GM18520 (cell line): ENCODE measurements at regions not wholly inside any gene's neighbourhood (a gene's known extent, or its start where the extent isn't known, plus 50 kb on each side); places are given as distances from the start of the nearest gene placed in this dataset.
A peak's percentile ranks its signal among the peaks of the same experiment; 100 is the strongest.

Experiments
- ATAC-seq: cut with Tn5 transposase; IDR thresholded peaks from one replicate; pipeline ENCODE4 v1.9.1; 2021; ENCODE audit not compliant: unreplicated experiment

DNA sequence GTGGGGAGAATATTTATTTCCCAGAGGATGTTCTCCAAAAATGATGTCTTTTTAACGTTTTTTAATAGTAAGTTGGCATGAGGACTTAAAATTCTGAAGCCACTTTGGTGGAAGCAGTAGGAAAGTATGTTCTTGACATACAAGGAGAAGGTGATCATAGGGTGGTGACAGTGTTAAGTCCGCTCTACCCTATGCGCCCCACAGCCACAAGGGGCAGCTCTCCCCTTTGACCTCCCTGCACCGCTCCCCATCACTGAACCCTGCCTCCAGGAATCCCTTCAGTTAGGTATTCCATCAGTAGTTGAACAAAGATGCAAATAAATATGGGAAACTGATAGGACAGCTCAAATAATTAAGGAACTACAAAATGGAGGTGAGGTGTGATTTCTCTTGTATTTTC is 111.4 kb downstream of the PLEKHG1 start:
- ATAC-seq = no peak

DNA sequence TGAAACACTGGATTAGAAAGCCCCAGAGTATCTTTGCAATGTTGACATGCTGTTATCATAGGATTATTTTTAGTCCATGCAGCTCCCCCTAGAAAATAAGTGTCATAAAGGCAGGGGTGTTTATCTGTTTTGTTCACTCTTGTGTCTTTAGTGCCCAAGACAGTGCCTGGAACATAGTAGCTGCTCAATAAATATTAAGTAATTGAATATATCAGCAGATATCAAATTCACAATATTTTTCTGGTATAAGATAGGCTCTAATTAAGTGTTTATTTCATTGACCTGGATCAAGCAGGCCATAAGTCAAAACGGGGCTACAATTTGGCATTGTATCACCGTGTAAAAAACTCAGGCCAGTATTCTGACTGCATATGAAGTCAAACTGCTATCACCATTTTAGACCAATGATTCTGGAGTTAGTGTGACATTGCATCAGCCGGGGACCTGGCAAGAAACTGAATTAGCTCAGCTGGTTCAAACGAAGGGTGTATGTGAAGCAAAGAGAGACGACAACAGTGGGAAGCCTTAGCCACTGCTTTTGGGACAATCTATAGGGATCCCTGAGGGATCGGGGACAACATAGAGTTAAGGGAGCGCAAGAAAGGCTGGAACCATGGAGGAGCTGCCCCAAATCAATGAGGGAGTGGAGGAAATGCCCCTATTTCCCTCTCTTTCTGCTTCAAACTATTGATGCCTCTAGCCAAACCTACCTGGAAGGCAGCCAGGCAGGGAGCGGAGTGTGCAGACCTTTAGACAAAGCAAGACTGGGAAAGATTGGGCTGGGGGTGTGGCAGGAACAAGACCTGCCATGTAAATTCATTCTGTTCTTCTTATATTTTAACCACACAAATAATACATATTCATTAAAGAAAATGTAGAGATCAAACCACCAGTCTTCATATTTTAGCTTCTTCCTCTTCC is 112.2 kb downstream of the PLEKHG1 start:
- ATAC-seq = no peak

DNA sequence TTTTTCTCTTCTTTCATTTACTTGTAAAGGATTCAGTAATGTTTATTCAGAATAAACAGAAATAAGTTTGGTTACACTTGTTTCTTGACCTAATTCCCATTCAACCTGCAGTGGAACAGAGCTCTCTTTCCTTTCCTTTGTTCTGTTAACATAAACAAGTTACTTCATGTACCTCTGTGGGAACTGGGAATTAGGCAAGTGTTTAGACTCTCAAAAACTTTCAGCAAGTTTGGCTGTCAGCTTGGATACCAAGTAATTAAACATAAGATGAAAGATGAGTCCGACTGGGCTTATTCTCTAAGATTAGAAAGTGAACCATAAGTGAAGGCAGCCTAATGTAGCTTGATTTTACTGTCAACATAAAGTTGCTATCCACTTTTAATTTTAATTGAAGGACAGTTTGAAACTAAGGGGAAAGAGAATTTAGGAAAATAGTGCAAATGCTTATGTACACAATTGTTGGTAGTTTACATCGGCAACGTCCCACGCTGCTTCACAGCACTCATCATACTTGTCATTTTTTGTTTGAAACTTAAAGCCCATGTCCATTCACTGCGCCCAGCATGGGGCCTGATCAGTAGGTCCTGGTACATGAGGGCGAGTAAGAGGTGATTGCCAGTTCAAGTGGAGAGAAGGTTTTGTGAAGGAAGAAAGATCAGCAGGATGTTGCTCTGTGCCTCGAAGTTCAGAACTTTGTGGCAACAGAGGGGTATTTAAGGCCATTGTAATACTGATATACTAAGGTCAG is 113.0 kb downstream of the PLEKHG1 start:
- ATAC-seq = no peak

DNA sequence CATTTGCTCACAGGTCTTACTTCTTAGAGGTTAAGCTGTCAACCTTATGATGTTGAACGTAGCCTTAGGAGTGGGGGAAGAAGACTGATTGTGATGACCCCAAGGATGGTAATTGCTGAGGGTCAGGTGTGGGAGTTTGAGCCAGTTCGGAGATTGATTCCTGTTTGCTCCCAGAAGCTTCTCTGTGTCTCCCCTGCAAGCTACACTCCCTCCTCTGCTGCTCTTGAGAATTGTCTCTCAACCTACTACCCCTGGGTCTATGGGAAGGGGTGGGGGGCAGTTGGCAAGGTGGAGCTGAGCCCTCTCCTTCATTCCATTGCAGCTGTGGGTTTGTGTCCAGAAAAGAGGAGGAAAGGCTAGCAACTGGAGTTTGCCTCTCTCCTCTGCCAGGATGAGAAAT is 113.8 kb downstream of the PLEKHG1 start:
- no peak for ATAC-seq

DNA sequence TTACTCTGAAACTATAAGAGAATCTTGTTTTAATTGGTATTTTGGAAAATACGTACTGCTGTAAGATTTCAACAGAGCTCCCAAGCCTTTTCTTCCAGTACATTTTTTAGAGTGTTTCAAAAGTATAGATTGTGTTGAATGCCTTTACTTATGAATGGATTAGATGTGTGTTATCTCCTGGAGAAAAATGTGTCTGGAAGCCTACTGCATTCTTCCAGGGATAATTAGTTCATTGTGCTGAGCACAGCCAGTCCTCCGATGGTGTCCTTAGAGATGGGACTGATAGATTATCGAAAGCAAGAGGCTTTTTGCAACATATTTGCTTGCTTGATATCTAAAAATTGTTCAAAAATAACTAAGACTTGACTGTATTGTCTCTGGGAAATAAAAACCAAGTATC is 114.2 kb downstream of the PLEKHG1 start:
- no peak for ATAC-seq

DNA sequence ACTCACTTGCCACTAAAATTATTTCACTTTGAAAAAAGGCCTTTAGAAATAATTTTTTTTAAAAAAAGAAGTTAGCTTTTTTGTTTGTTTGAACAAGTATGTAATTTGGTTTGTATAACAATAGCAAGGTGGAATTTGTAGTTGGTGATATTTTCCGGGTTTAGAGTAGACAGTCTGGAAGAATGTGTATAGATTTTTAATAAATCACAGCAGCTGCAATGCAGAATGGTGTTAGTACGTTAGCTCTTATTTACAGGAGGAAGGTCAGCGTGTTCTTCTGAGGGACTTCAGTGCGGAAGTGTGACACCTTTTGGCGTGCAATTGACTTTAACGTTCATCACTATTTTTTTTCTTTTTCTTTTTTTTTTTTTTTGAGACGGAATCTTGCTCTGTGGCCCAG is 115.4 kb downstream of the PLEKHG1 start:
- ATAC-seq = no peak

DNA sequence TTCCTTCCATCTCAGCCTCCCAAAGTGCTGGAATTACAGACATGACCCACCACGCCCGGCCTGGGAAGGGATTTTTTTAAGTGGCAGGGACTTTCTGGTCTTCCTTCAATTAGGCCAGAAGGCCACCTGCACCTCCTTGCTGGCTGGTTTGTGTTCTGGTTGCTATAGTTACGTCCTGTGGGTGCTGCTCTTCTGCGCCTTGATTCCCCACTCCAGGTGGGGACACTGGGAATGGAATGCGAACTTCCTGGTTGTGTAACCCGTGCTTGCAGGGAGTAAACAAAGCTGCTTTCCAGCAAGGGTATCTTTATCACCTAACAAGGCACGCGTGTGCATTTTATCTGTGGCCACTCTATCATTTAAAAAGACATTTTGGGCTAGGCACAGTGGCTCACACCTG is 117.7 kb downstream of the PLEKHG1 start:
- ATAC-seq = no peak

DNA sequence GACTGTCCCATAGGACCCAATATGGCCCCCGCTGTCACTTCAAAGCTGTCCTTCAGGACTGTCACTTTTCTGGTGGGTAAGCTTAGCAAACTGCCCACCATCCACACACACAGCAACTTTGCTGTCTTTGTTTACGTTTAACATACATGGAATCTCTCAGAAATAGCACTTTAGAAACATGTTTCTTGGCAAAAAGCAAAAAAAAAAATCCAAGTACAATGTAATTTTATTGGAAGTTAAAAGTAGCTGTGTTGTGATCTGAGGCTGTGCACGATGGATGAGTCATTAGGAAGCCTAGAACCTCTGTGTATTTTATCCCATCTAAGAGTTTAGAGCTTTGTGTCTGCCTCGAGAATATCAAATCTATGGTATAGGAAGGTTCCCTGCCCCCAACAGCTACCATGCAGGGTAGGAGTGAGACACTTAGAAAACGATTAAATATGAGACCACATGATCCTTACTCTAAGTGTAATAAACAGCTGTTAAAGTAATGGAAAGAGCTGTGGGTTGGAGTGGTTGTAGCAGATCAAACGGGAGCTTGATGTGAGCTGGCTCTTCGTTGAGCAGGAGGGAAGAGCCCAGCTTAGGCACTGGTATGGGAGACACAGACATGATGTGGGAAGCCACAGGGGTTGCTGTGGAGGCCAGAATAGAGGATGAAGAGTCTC is 119.5 kb downstream of the PLEKHG1 start:
- no peak for ATAC-seq

DNA sequence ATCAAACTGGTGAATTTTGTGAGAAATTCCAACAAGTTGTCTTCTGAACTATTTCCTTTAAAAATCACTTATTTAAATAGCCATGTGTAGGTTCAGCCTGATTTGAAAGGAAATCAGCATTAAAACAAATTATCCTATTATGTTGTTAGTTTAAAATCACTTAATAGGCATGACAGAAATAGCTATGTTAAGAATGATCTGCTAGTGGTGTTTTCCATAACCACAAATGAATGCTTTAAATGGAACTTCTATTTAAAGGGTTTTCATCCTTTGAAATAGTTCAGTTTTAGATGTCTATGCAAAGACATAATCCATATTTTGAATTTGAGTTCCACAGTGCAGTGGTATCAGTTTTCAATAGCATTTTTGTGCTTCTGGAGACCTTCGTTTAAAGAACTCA is 120.1 kb downstream of the PLEKHG1 start:
- no peak for ATAC-seq

DNA sequence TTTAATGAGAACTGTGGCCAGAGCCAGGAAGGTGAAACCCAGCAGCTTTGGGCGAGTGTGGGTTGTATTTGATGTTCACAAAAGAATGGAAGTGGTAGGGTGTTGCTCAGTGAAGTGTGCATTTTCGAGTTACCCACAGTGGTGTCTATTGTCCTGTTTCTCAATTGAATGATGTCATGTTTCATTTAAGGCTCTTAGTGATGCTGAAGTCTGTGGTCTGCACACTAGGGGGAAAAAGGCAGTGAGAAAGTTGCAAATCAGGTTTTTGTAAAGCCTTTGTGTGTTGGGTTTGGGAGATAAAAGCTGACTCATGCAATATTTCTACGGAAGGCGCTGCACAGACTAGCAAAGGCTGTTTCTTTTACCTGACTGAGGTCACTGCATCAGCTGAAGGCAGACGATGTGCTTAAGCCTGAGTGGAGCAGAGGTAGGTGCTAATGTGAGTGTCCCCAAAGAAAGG is 121.1 kb downstream of the PLEKHG1 start:
- peak; percentile 96 for ATAC-seq

DNA sequence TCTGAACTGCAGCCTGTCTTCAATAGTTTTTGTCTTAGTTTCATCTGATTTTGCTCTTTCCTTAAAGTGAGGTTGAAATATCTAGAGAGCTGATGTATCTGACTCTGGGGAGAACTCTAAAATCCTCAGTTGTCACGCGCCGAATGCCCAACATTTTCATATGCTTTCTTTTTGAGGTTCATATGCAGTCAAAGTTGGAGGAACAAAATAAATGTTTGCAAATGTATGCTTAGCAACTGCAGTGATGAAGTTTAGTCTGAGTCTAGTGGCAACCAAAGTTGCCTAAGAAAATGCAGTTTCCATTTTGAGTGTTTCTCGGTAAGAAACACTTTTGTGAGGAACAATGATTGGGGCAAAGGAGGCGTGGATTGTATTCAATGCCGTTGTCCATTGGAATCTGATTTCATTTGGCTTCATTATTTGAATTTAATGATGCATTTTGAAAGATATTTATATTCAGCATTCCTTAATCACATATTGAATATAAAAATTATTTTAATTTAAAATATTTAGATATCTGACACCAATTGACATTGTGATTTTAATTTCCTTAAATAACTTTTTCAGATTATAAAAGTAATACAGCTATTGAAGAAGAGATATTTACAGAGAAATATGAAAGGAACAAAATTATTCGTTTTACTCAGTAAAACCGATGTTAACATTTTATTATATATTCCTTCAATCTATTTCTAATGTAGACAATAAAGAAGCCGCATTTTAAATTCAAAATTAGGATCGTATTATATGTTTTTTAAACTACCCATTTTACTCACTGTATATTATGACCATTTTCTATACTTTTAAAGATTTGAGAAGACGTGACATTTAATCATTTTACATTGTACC is 122.0 kb downstream of the PLEKHG1 start:
- no peak for ATAC-seq

DNA sequence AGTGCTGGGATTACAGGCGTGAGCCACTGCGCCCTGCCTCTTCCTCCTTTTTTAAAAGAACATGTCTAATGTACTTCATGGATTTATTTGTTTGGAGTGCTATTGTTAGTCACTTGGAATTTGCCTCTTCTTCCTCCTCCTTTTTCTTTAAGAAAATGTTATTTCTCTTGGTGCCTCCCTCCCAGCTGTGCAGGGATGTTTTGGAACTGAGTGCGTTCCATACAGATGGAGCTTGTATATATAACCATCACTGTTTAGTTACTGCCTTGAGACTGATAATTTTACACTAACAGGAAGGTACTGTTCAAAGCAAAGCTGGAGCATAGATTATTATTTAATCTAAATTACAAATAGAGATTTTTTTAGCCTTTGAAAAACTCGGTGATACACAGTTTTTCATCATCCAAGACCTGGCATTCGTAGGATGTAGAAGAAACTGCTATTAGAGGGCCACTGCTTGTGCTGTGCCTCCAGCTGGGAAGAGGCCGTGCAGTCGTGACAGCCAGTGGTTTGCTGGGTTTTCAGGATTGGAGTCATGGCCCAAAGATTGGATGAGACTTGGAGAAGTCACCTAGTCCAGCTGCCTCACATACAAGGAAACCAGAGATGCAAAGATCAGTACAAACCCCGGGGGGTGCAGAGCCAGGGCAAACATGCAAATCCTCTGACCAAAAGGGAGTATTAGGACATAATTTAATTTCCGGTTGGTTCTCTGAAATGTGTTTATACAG is 123.1 kb downstream of the PLEKHG1 start:
- ATAC-seq = no peak

DNA sequence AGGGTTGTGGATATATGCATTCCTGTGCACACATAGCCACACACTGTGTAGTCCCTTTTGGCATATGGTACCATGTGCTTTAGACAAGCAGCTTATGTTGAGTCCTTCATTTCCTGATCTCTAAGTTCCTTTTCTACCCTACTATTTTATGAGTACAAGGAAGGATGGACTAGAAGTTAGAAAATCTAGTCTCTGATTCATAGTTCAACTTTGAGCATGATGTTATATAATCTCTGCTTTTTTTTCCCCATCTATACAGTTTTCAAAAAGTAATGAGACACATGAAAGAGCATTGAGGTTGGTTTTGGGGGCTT is 123.6 kb downstream of the PLEKHG1 start:
- ATAC-seq = no peak

DNA sequence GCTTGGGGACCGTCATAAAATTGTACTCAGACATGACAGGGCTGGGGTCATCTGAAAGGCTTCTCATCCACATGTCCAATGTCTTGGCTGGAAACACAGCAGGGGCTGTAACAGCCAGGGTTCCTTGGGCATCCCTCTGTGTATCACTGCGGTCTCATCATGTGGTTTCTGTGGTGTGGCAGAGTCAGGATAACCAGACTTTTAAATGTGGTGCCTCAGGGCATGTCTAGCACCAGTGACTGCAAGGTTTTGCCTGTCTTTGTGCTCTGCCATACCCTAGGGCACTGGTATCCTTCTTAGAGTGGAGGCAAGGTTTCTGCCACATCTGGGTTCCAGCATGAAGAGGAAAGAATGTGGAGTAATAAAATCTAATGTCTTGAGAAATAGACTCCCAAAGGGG is 124.2 kb downstream of the PLEKHG1 start:
- no peak for ATAC-seq

DNA sequence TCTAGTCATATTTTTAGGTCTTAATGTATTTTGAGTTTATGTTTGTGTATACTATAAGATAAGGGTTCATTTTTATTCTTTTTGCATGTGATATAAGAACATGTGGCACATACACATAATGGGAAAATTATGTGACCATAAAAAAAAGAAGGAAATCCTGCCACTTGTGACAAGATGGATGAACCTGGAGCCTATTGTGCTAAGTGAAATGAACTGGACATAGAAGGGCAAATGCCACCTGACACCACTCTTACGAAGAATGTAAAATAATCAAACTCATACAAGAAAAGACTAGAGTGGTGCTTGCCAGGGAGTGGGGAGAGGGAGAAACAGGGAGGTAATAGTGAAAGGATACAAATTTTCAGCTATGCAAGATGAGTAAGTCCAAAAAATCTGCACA is 126.1 kb downstream of the PLEKHG1 start:
- no peak for ATAC-seq

DNA sequence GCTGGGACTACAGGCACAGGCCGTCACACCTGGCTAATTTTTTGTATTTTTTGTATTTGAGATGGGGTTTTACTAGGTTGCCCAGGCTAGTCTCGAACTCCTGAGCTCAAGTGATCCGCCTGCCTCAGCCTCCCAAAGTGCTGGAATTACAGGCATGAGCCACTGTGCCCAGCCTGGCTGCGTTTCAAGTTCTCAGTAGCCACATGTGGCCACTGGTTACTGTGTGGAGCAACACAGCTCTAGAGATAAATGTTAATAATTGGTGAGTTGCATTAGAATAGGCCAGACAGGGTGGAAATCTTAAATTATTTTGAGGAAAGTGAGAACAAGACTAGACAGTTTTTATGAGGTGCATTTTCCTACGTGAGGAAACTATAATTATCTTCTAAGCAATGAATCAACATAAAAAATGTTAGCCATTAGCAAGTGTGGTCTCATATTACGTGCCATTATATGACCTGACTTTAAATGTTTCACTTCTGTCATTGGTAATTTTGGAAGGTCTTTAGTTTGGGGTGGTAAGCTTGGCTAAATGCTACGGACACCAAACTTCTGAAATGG is 129.6 kb downstream of the PLEKHG1 start:
- ATAC-seq = no peak

DNA sequence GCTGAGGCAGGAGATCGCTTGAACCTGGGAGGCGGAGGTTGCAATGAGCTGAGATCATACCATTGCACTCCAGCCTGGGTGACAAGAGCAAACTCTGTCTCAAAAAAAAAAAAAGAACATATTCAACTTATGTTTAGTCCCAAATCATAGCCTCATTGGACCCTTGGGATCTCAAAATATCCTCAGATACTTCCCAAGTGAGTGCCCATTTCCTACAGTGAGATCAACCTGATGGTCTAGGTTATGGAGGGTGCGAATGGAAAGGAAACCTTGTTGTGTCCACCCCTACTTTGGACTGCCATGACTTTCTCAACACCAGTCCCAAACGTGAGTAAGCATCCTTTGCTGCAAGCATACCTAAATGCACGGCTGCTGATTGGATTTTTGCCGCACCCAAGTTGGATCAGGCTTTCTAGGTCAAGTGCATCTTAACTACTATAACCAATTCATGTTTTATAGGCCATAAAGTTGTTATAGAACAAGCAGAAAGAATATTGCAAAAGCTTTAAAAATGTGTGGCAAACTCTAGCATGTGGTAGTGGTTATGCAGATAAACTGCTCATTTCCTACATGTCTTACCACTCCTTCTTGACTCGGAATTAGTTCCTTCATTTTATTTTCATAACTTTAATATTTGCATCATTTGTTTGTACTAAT is 131.2 kb downstream of the PLEKHG1 start:
- ATAC-seq = no peak

DNA sequence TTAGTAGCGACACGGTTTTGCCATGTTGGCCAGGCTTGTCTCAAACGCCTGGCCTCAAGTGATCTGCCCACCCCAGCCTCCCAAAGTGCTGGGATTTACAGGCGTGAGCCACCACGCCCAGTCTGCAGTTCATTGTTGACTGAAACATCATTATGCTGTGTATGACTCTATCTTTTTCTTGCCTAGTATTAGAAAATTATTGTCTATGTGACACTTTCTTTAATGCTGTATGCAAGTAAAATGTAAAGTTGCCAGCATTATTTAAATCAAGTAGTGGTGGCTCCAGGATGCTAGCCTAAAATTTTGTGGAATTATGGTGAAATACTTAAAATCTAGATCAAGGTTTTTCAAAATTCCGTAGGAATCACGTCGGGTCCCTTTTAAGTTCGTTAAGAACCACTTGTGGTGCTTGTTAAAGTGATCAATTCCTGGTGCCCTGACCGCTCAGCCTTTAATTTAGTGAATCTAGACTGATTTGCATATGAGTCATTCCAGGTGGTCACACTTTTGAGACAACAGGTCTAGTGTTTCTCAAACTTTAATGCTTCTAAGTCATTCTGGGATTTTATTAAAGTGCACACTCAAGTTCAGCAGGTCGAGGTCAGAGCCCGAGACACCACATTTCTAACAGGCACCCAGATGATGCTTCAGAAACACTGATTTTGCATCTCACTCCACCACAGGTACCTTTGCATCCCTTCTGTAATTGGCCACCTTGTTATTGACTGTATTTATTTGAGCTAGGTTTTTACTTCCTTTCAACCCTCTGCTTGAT is 132.6 kb upstream of the MTHFD1L start:
- peak; percentile 65 for ATAC-seq

DNA sequence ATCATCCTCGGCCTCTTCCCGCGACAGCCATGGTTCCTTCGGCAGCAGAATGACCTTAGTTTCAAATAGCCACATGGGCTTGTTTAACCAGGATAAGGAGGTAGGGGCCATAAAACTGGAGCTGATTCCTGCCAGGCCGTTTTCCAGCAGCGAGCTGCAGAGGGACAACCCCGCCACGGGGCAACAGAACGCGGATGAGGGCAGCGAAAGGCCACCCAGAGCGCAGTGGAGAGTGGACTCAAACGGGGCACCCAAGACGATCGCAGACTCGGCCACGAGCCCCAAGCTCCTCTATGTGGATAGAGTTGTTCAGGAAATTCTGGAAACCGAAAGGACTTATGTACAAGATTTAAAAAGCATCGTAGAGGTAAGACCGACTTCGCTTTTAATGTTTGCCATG is 131.8 kb upstream of the MTHFD1L start:
- no peak for ATAC-seq
